B cell (primary cell): ENCODE measurements at regions not wholly inside any gene's neighbourhood (a gene's known extent, or its start where the extent isn't known, plus 50 kb on each side); places are given as distances from the start of the nearest gene placed in this dataset.

ENCODE experiments used
- CTCF ChIP-seq: fragments of 200-600 bp; IDR thresholded peaks from one replicate; pipeline ENCODE4 v1.8.0; 2022; ENCODE audit warnings: antibody characterized with exemption, mild to moderate bottlenecking
- EZH2 ChIP-seq: IDR thresholded peaks from 2 replicates; pipeline ENCODE4 v1.6.1; 2012; ENCODE audit warnings: borderline replicate concordance, low read depth, mild to moderate bottlenecking, moderate library complexity, low read length; ENCODE audit not compliant: insufficient read depth, poor library complexity, severe bottlenecking

GRCh38 chr11:79506124-79506523 is 65.3 kb upstream of the TENM4 start:
- TF ChIP-seq CTCF (no peak), EZH2 (no peak)
